ENCODE measurements at regions not wholly inside any gene's neighbourhood (a gene's known extent, or its start where the extent isn't known, plus 50 kb on each side); places are given as distances from the start of the nearest gene placed in this dataset.
"Not testable (repeated sequence)": the region's sequence is repeated elsewhere in the genome, so short reads cannot be mapped to it uniquely, and the experiment has no call there.

DNA sequence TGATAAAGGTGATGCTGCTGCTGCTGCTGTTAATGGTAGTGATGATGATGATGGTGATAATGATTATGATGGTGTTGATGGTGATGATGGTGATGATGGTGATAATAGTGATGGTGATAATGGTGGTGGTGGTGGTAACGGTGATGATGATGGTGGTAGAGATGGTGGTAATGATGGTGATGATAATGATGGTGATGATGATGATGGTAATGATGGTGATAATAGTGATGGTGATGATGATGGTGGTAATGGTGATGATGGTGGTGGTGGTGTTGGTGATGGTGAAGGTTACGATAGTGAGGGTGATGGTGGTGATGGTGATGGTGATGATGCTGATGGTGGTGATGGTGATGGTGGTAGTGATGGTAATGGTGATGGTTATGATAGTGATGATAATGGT, 132.3 kb downstream of the TFAP2C start:
- in situ Hi-C loops (cut with HindIII; ENCODE audit: low pct_ligation_motif_present, low pct_unique_long_range_greater_than_20kb, low sequenced_read_pairs), result no loop called here
- no peak for DNase-seq

DNA sequence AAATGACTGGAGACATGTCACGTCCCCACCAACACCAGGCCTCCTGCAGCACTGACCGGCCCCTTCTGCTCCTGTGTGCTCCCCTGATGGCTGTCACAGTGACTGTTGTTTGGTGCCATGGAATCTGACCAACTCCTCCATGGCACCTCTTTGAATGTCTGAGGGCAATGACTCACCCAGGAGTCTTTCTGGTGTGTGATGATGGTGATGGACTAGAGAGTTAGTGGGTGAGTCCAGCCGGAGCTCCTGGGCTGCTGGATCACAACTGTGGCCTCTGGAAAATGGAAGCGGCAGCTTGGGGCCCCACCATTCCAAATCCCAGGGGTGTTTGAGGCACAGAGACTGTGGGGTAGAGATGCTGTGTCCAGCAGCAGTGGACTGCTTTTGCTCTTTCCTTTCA, 133.3 kb downstream of the TFAP2C start:
- in situ Hi-C loops (cut with HindIII; ENCODE audit: low pct_ligation_motif_present, low pct_unique_long_range_greater_than_20kb, low sequenced_read_pairs), result no loop called here
- no peak for DNase-seq

DNA sequence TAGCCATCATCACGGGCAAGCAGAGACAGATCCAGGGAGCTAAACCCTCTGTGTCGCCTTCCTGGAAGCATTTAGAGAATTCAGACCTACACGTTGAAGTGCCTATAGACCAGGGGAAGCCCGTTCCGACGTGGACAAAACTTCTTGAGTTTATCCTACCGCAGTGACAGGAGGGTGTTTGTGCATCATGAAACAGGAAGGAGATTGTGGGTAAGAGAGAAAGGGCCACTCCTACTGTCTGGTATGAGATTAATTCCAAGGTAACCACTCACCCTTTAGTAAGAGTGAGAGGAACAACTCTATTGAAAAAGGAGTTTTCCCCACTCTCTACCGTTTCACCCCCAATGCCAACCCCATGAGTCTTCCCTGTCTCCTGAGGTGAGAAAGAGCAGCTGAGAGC, 133.7 kb downstream of the TFAP2C start:
- in situ Hi-C loops (cut with HindIII; ENCODE audit: low pct_ligation_motif_present, low pct_unique_long_range_greater_than_20kb, low sequenced_read_pairs), result no loop called here

DNA sequence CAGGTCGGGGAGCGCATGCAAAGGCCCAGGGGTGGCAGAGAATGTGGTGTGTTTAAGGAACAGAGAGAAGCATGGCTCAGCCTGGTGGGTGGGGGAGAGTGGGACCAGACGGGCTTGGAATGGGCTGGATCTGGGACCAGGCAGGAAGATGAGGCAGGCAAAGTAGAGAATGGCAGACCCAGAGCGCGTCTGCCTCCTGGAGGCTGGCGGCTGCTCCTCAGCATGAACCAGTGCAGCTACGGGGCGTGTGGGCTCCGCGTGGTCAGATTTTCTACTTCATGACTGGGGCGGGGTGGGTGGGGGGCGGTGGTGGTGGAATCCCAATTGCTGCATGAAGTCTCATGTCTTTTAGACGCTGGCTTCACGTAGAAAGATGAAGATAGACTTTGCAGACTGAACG, 135.6 kb downstream of the TFAP2C start:
- in situ Hi-C loops (cut with HindIII; ENCODE audit: low pct_ligation_motif_present, low pct_unique_long_range_greater_than_20kb, low sequenced_read_pairs), result no loop called here

More for the DNA sequence above, 133.7 kb downstream of the TFAP2C start:
- no peak for DNase-seq

DNA sequence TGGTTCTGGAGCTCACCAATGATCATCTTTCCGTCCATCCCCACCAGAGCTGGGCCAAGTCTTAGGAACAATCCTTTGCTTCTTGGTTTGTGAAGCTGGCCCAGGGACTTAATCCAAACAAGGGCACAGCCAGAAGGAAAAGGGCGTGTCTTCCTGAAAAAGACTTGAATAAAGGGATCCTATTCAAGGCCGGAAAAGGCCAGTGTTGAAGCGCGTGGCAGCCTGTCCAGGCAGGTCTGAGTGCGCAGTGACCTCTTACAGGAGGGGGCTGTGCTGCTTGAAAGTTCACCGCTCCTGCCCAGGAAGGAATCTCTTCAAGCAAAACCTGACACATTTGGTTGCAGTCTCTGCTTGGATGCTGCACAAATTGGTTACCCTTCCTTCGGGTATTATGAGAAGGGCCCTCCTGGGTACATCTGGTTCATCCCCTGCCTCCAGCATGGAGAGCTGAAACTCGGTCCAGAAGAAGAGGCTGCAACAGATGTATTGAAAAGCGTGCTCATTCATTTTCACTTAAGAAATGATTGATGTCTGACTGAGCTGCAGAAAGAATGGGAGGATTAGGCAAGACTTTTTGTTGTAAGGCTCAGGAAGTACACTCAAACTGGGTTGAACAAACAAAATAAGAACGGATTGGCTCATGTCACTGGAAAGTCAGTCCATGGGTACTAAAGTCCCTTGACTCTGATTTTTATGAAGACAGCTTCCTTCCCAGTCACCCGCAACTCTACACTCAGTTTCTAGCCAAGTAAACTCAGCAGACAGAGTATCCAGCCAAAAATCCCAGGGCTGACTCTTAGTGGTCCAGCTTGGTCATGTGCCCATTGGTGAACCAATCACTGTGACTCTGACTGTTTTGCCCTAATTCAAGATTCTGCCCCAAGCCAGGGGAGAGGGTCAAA, 136.3 kb downstream of the TFAP2C start:
- in situ Hi-C loops (cut with HindIII; ENCODE audit: low pct_ligation_motif_present, low pct_unique_long_range_greater_than_20kb, low sequenced_read_pairs), result no loop called here
- no peak for DNase-seq

More for the DNA sequence above, 135.6 kb downstream of the TFAP2C start:
- DNase-seq, result no peak

DNA sequence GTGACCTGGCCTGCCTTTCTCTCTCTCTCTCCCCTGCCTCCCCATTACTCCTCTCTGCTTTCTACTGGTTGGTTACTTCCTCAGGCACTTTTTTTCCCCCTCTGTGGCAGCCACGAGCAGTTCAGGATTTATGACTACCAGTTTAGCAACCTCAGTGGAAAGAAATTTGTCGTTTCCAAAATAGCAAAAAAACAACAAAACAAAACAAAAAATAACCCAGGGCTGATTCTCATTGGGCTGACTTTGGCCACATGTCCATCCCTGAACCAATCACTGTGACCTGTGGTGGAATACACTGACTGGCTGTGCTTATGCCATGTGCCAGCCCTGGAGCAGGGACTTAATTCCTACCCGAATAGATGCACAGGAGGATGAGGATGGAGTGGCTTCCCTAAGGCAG, 137.4 kb downstream of the TFAP2C start:
- no peak for DNase-seq
- in situ Hi-C loops (cut with HindIII; ENCODE audit: low pct_ligation_motif_present, low pct_unique_long_range_greater_than_20kb, low sequenced_read_pairs), result no loop called here

DNA sequence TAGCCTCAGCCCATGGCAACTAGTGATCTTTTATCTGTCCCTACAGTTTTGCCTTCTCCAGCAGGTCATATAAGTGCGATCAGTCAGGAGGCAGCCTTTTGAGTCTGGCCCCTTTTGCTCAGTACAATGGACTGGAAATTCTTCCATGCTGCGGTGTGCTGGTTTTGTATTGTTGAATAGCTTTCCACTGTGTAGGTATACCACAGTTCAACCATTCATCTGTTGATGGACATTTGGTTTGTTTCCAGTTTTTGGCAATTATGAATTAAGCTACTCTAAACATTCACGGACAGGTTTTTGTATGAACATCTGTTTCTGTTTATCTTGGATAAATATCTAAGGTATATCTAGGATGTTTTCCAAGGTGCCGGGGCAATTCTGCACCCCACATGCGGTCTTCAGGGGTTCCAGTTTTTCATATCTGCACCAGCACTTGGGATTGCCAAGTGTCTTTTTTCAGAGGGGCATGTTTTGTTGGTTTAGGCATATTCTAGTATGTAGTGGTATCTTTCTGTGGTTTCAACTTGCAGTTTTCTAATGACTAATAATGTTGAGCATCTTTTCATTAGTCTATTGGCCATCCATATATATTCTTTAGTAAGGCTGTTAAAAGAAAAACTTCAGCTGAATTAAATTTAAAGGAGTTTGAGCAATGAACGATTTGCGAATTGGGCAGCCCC, 141.0 kb downstream of the TFAP2C start:
- DNase-seq, result no peak

GRCh38 chr20:56773749-56774148, 144.6 kb downstream of the TFAP2C start:
- no peak for DNase-seq
- in situ Hi-C loops (cut with HindIII; ENCODE audit: low pct_ligation_motif_present, low pct_unique_long_range_greater_than_20kb, low sequenced_read_pairs), result no loop called here

More for the DNA sequence above, 141.0 kb downstream of the TFAP2C start:
- in situ Hi-C loops (cut with HindIII; ENCODE audit: low pct_ligation_motif_present, low pct_unique_long_range_greater_than_20kb, low sequenced_read_pairs), result no loop called here

DNA sequence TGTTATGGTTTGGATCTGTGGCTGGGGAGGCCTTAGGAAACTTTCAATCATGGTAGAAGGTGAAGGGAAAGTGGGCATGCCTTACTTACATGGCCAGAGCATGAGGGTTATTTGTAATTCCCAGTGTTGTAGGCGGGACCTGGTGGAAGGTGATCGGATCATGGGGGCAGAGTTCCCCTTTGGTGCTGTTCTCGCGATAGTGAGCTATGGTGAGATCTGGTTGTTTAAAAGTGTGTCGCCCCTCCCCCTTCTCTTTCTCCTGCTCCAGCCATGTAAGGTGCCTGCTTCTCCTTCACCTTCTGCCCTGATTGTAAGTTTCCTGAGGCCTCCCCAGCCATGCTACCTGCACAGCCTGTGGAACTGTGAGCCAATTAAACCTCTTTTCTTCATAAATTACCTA, 145.8 kb downstream of the TFAP2C start:
- in situ Hi-C loops (cut with HindIII; ENCODE audit: low pct_ligation_motif_present, low pct_unique_long_range_greater_than_20kb, low sequenced_read_pairs), result no loop called here
- no peak for DNase-seq

DNA sequence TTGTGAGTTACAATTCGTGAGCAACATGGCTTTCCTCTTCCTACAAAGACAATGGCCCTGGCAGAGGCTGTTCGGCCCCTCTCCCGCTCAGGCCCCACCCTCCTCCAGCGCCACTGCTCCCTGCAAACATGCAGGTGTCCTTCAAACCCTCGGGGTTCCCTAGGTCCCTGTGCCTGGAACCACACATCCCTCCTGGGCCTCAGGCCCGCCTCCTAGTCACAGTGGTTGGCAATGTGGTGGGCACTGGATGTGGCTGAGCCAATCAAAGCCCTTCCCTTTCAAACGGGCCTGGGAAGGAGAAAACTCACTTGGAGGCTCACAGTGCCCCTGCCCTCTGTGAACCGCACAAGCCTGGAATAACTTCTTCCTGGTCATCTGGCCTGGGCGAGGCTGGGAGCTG, 147.2 kb downstream of the TFAP2C start:
- in situ Hi-C loops (cut with HindIII; ENCODE audit: low pct_ligation_motif_present, low pct_unique_long_range_greater_than_20kb, low sequenced_read_pairs), result no loop called here
- no peak for DNase-seq

- no peak for DNase-seq
These were observed 149.7 kb downstream of the TFAP2C start for GRCh38 chr20:56778765-56779195.

DNA sequence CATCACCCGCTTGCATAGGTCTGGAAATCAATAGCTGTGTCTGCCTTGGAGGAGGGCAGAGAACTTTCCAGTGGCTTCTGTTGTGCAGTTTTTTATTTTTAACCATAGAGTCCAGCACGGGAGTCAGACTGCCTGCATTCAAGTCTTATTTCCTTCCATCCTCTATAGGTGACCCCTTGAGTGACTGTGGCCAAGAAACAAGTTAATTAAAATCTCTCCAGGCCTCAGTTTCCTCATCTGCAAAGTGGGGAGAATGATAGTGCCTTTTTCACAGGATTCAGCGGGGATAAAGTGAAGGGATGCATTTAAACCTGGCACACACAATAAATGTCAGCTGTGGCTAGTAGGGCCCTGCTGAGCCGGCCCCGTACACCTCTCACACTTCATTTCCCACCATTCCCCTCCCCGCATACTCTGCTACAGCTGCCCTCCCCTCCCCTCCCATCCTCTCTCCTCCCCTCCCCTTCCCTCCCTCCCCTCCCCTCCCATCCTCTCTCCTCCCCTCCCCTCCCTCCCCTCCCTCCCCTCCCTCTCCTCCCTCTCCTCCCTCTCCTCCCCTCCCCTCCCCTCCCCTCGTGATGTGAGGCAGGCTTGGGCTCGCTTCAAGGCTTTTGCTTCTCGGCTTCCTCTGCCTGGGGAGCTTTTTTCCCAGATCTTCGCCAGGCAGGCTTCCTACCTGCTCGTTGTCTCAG, 150.5 kb downstream of the TFAP2C start:
- DNase-seq, result no peak
- in situ Hi-C loops (cut with HindIII; ENCODE audit: low pct_ligation_motif_present, low pct_unique_long_range_greater_than_20kb, low sequenced_read_pairs), result no loop called here

More at GRCh38 chr20:56778765-56779195, 149.7 kb downstream of the TFAP2C start:
- in situ Hi-C loops (cut with HindIII; ENCODE audit: low pct_ligation_motif_present, low pct_unique_long_range_greater_than_20kb, low sequenced_read_pairs), result no loop called here

DNA sequence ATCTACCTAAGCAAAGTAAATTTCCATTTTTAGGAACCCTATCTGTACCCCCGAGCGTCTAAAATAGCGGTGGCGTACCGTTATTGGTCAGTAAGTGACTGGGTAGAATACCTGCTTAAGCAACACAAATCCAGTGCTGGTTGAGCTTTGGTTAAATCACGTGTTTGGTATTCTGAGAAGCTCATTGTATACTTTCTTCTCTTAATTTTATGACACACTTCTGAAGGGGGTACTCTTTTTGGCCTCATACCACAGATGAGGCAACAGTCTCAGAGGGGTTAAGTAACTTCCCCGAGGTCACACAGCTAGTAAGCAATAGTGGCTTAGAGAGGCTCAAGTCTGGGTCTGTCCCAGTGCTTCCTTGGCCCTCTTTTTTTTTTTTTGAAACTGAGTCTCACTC, 151.2 kb downstream of the TFAP2C start:
- no peak for DNase-seq
- in situ Hi-C loops (cut with HindIII; ENCODE audit: low pct_ligation_motif_present, low pct_unique_long_range_greater_than_20kb, low sequenced_read_pairs), result no loop called here

- DNase-seq, result no peak
- in situ Hi-C loops (cut with HindIII; ENCODE audit: low pct_ligation_motif_present, low pct_unique_long_range_greater_than_20kb, low sequenced_read_pairs), result no loop called here
These were observed 152.1 kb downstream of the TFAP2C start for GRCh38 chr20:56781108-56781739.

- in situ Hi-C loops (cut with HindIII; ENCODE audit: low pct_ligation_motif_present, low pct_unique_long_range_greater_than_20kb, low sequenced_read_pairs); DNase-seq: not testable (repeated sequence)
These were observed 153.0 kb downstream of the TFAP2C start for GRCh38 chr20:56781987-56782560.

DNA sequence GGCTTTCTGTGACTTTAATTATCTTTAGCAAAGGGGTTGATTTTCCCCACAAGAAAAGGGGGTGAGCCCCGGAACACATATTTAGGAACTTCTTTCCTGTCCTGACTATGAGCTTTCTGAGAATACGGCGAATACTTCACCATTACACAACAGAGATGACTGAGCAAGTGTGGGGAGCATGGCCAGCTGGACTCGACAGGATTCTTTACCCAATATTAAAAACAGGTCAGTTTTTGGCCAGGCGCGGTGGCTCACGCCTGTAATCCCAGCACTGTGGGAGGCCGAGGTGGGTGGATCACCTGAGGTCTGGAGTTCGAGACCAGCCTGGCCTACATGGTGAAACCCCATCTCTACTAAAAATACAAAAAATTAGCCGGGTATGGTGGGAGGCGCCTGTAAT, 153.7 kb downstream of the TFAP2C start:
- DNase-seq; in situ Hi-C loops (cut with HindIII; ENCODE audit: low pct_ligation_motif_present, low pct_unique_long_range_greater_than_20kb, low sequenced_read_pairs): not testable (repeated sequence)

DNA sequence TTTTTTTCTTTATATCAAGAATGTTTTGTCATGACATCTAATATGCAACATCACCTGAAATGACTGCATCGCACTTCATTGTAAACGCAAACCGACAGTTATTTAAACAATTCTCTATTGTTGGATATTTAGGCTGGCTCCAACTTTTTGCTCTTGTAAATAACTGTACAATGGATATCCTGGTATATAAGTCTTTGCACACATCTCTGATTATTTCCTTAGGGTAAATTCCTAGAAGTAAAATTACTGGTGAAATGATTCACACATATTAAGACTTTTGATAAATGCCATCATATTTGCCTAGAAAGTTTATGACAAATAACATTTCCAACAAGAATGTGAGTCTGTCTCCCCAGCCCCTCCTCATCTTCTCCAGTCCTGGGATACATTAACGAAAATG, 154.7 kb downstream of the TFAP2C start:
- DNase-seq, result no peak
- in situ Hi-C loops (cut with HindIII; ENCODE audit: low pct_ligation_motif_present, low pct_unique_long_range_greater_than_20kb, low sequenced_read_pairs), result no loop called here

GRCh38 chr20:56786503-56786902, 157.4 kb downstream of the TFAP2C start:
- no peak for DNase-seq
- in situ Hi-C loops (cut with HindIII; ENCODE audit: low pct_ligation_motif_present, low pct_unique_long_range_greater_than_20kb, low sequenced_read_pairs), result no loop called here
